ENCODE measurements at regions not wholly inside any gene's neighbourhood (a gene's known extent, or its start where the extent isn't known, plus 50 kb on each side); places are given as distances from the start of the nearest gene placed in this dataset.

GRCh38 chr4:129384974-129385373 lies 289.0 kb downstream of the C4orf33 start:
- no peak for TF ChIP-seq POLR2A (IDR thresholded peaks at IDR 0.05)
- TF ChIP-seq, protein P1, sequence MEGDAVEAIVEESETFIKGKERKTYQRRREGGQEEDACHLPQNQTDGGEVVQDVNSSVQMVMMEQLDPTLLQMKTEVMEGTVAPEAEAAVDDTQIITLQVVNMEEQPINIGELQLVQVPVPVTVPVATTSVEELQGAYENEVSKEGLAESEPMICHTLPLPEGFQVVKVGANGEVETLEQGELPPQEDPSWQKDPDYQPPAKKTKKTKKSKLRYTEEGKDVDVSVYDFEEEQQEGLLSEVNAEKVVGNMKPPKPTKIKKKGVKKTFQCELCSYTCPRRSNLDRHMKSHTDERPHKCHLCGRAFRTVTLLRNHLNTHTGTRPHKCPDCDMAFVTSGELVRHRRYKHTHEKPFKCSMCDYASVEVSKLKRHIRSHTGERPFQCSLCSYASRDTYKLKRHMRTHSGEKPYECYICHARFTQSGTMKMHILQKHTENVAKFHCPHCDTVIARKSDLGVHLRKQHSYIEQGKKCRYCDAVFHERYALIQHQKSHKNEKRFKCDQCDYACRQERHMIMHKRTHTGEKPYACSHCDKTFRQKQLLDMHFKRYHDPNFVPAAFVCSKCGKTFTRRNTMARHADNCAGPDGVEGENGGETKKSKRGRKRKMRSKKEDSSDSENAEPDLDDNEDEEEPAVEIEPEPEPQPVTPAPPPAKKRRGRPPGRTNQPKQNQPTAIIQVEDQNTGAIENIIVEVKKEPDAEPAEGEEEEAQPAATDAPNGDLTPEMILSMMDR (IDR thresholded peaks at IDR 0.05), result no peak

Data from vagina (tissue), 2 donors.